ENCODE measurements at regions not wholly inside any gene's neighbourhood (a gene's known extent, or its start where the extent isn't known, plus 50 kb on each side); places are given as distances from the start of the nearest gene placed in this dataset.

GRCh38 chr7:115812794-115813193 is 217.8 kb downstream of the TFEC start:
- Histone ChIP-seq H3K9me3 (ENCODE audit: low read depth, low read length, poor library complexity, severe bottlenecking) (no peaks in the 10 kb centered on the region), H3K27ac (ENCODE audit: low read depth, low read length, poor library complexity, severe bottlenecking) (no peak overlapping the region), H3K36me3 (ENCODE audit: insufficient read depth, low read length, poor library complexity, severe bottlenecking) (no peaks in the 10 kb centered on the region), H3K4me1 (ENCODE audit: insufficient read depth, low read length, poor library complexity, severe bottlenecking) (no peaks in the 10 kb centered on the region), H3K27me3 (replicated peaks; ENCODE audit: insufficient read depth, low read depth, low read length, poor library complexity) (peaks cover 97% of the 10 kb centered on the region), H3K4me3 (ENCODE audit: low read depth, low read length, poor library complexity, severe bottlenecking) (no peak overlapping the region)
- DNase-seq (ENCODE audit: low spot score): no peak
- TF ChIP-seq CTCF (conservative IDR thresholded peaks at IDR 0.05; ENCODE audit: low read depth, low read length) (no peak), EZH2 (IDR thresholded peaks at IDR 0.05; ENCODE audit: borderline replicate concordance, low read depth, low read length, poor library complexity, severe bottlenecking) (no peak)
- intact Hi-C loops (cut with micrococcal nuclease; ENCODE audit: unreplicated experiment): no loop called here
- BruUV-seq (replicated peaks): no TSS peak
- ChIA-PET CTCF (no interaction called here), POLR2A (ENCODE audit: low non-redundant PET) (no interaction called here)

DNA sequence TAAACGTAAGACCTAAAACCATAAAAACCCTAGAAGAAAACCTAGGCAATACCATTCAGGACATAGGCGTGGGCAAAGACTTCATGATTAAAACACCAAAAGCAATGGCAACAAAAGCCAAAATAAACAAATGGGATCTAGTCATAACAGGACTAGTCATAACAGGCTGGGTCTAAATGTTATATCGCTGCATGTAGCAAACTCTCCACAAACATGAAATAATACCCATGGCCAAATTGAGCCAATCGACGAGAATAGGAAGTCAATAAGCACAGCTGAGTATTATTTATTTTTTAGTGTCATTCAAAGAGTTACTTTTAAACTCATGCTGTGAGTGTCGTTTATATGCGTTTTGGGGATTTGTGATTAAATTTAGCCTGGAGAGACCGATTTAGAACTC is 225.1 kb downstream of the TFEC start:
- TF ChIP-seq CTCF (conservative IDR thresholded peaks at IDR 0.05; ENCODE audit: low read depth, low read length) (no peak), EZH2 (IDR thresholded peaks at IDR 0.05; ENCODE audit: borderline replicate concordance, low read depth, low read length, poor library complexity, severe bottlenecking) (no peak)
- Histone ChIP-seq H3K9me3 (ENCODE audit: low read depth, low read length, poor library complexity, severe bottlenecking) (no peaks in the 10 kb centered on the region), H3K27me3 (replicated peaks; ENCODE audit: insufficient read depth, low read depth, low read length, poor library complexity) (peaks cover 86% of the 10 kb centered on the region), H3K27ac (ENCODE audit: low read depth, low read length, poor library complexity, severe bottlenecking) (no peak overlapping the region), H3K4me1 (ENCODE audit: insufficient read depth, low read length, poor library complexity, severe bottlenecking) (no peaks in the 10 kb centered on the region), H3K4me3 (ENCODE audit: low read depth, low read length, poor library complexity, severe bottlenecking) (no peak overlapping the region), H3K36me3 (ENCODE audit: insufficient read depth, low read length, poor library complexity, severe bottlenecking) (no peaks in the 10 kb centered on the region)
- intact Hi-C loops (cut with micrococcal nuclease; ENCODE audit: unreplicated experiment): no loop called here
- BruUV-seq (replicated peaks): no TSS peak
- DNase-seq (ENCODE audit: low spot score): no peak
- POLR2A ChIA-PET (ENCODE audit: low non-redundant PET): no interaction called here
- CTCF ChIA-PET: no interaction called here

DNA sequence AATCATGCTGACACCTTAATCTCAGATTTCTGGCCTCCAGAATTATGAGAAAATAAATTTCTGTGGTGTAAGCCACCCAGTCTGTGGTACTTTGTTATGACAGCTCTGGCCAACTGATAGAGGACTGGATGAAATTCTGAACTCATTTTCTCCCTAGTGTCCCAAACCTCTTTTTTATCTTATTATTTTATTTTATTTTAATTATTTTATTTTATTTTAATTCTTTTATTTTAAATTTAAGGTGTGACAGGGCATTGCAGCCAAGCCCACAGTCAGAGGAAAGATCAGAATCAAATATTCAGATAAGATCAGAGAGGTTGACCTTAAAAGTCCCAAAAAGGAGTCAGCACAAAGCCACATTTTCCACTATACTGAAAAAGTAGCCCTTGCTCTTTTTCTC is 228.1 kb downstream of the TFEC start:
- CTCF ChIA-PET: no interaction called here
- H3K27me3 ChIP-seq (replicated peaks; ENCODE audit: insufficient read depth, low read depth, low read length, poor library complexity): peaks cover 81% of the 10 kb centered on the region
- H3K9me3 ChIP-seq (ENCODE audit: low read depth, low read length, poor library complexity, severe bottlenecking): no peaks in the 10 kb centered on the region
- H3K4me3 ChIP-seq (ENCODE audit: low read depth, low read length, poor library complexity, severe bottlenecking): no peak overlapping the region
- H3K4me1 ChIP-seq (ENCODE audit: insufficient read depth, low read length, poor library complexity, severe bottlenecking): no peaks in the 10 kb centered on the region
- H3K27ac ChIP-seq (ENCODE audit: low read depth, low read length, poor library complexity, severe bottlenecking): no peak overlapping the region
- no TSS peak for BruUV-seq (replicated peaks)
- TF ChIP-seq CTCF (conservative IDR thresholded peaks at IDR 0.05; ENCODE audit: low read depth, low read length): no peak
- no peak for TF ChIP-seq EZH2 (IDR thresholded peaks at IDR 0.05; ENCODE audit: borderline replicate concordance, low read depth, low read length, poor library complexity, severe bottlenecking)
- intact Hi-C loops (cut with micrococcal nuclease; ENCODE audit: unreplicated experiment): no loop called here
- no peaks in the 10 kb centered on the region for H3K36me3 ChIP-seq (ENCODE audit: insufficient read depth, low read length, poor library complexity, severe bottlenecking)
- POLR2A ChIA-PET (ENCODE audit: low non-redundant PET): no interaction called here
- DNase-seq (ENCODE audit: low spot score): no peak

All from A673 (cell line).